C4-2B (cell line): ENCODE measurements at regions not wholly inside any gene's neighbourhood (a gene's known extent, or its start where the extent isn't known, plus 50 kb on each side); places are given as distances from the start of the nearest gene placed in this dataset.

Source experiments
- H3K27ac ChIP-seq: fragments of 450-650 bp; 2 replicates; pipeline ENCODE4 v1.5.1; 2017
- ZFX ChIP-seq: fragments of 450-650 bp; IDR thresholded peaks from 2 replicates; pipeline ENCODE4 v1.6.1; 2017
- TF ChIP-seq, protein P1 (sequence below): fragments of 450-650 bp; conservative IDR thresholded peaks from 2 replicates; pipeline ENCODE4 v1.5.1; 2017; ENCODE audit warnings: mild to moderate bottlenecking

DNA sequence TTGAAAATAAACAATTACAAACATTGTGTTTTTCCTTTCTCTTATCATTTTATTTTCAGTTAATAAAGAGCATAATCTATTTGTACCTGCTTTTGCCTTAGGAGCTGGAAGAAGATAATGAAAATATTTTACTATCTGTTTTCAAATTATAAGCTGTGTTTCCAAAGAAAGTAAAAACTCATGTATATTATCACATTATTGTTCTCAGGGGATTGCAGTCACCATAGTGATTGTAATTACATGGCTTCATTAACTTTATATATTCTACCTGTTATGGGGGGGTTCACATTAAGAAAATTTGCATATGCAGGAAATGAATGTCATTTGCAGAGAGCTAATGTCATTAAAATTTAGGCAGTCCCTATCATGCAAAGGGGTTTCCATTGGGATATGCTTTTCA, 542.3 kb downstream of the NXPH1 start:
- TF ChIP-seq, protein P1, sequence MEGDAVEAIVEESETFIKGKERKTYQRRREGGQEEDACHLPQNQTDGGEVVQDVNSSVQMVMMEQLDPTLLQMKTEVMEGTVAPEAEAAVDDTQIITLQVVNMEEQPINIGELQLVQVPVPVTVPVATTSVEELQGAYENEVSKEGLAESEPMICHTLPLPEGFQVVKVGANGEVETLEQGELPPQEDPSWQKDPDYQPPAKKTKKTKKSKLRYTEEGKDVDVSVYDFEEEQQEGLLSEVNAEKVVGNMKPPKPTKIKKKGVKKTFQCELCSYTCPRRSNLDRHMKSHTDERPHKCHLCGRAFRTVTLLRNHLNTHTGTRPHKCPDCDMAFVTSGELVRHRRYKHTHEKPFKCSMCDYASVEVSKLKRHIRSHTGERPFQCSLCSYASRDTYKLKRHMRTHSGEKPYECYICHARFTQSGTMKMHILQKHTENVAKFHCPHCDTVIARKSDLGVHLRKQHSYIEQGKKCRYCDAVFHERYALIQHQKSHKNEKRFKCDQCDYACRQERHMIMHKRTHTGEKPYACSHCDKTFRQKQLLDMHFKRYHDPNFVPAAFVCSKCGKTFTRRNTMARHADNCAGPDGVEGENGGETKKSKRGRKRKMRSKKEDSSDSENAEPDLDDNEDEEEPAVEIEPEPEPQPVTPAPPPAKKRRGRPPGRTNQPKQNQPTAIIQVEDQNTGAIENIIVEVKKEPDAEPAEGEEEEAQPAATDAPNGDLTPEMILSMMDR, result no peak
- no peak for TF ChIP-seq ZFX
- H3K27ac ChIP-seq, result no peak overlapping the region

GRCh38 chr7:8982338-8982992, 549.1 kb downstream of the NXPH1 start:
- TF ChIP-seq, protein P1, result no peak
- TF ChIP-seq ZFX, result no peak
- no peak overlapping the region for H3K27ac ChIP-seq

DNA sequence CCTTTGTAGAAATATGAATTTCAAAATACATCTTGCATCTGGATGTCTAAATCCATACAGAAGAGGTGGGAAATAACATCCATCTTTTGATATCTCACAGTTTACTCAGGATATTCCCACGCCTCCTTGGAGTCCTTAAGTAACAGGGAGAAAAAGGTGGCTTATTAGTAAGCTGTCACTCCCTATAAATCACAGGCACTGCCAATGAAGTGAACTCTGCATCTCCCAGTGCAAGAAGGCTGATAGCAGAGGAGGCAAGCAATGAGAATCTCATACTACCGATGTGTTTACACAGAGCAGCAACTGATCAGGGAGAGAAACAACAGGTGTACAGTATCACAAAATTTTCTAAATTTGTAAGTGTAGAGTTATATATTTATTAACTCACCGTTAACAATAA, 551.8 kb downstream of the NXPH1 start:
- TF ChIP-seq, protein P1, result no peak
- no peak for TF ChIP-seq ZFX
- H3K27ac ChIP-seq, result no peak overlapping the region

GRCh38 chr7:8988267-8988666, 554.9 kb downstream of the NXPH1 start:
- H3K27ac ChIP-seq, result no peak overlapping the region
- TF ChIP-seq, protein P1, result no peak
- no peak for TF ChIP-seq ZFX

GRCh38 chr7:8991159-8991558, 557.8 kb downstream of the NXPH1 start:
- H3K27ac ChIP-seq, result no peak overlapping the region
- TF ChIP-seq, protein P1, result no peak
- no peak for TF ChIP-seq ZFX

DNA sequence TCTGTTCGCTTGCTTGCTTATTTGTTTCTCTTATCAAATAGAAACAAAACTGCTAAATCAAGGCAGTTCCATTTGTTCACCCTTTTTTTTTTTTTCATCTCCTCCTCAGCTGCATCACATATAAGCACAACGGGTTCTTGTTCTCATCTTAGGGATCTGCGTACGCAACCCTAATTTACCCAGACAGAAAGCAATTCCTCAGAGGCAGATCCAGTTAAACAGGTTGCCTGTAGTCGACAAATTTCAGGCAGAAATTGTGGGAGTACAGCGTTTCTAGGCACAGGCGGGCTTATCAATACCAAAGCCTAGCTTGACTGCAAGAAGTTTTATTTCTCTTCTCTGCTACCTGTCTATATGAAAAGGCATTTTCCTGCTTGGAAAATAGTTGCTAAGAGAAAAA, 565.4 kb downstream of the NXPH1 start:
- TF ChIP-seq, protein P1, result no peak
- TF ChIP-seq ZFX, result no peak

DNA sequence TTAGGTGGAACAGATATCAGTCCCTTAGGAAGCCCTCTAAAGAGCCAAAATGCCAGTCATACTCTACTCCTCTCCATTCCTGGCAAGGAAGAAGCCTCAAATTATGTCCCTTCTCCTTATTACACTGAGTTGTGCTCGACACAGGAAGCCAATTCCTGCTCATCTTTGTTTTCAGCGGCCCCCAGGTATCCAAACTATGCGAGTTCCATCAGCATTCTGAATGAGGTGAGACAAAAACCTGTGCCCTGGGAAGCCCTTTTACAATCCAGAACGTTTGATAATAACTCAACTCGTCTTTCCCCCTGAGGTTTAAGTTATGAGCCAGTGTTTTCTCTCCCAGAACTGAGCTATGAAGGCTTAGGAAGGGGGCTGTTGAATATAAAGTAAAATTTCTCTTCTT, 580.5 kb downstream of the NXPH1 start:
- no peak overlapping the region for H3K27ac ChIP-seq
- no peak for TF ChIP-seq ZFX
- TF ChIP-seq, protein P1, result no peak

More for the DNA sequence above, 565.4 kb downstream of the NXPH1 start:
- no peak overlapping the region for H3K27ac ChIP-seq
